MM.1S (cell line): ENCODE measurements at regions not wholly inside any gene's neighbourhood (a gene's known extent, or its start where the extent isn't known, plus 50 kb on each side); places are given as distances from the start of the nearest gene placed in this dataset.
"Not testable (repeated sequence)": the region's sequence is repeated elsewhere in the genome, so short reads cannot be mapped to it uniquely, and the experiment has no call there.

ENCODE experiments used
- DNase-seq: peaks from one replicate; pipeline ENCODE4 v3.0.0-alpha.2; 2015
- H2AFZ ChIP-seq: fragments of 300-600 bp; sonication (generic); 2 replicates; pipeline ENCODE4 v1.6.0; 2016; ENCODE audit warnings: antibody characterized with exemption, low read length
- H3F3A ChIP-seq: fragments of 300-600 bp; sonication (generic); 2 replicates; pipeline ENCODE4 v1.6.1; 2016; ENCODE audit warnings: mild to moderate bottlenecking, antibody characterized with exemption, low read length, moderate library complexity, mixed read lengths; ENCODE audit not compliant: insufficient read depth
- H3K27ac ChIP-seq: fragments of 300-600 bp; sonication (generic); 2 replicates; pipeline ENCODE4 v1.5.1; 2016; ENCODE audit warnings: mild to moderate bottlenecking, low read length
- H3K27me3 ChIP-seq: fragments of 300-600 bp; sonication (generic); replicated peaks from 2 replicates; pipeline ENCODE4 v1.6.0; 2016; ENCODE audit warnings: low read length; ENCODE audit not compliant: insufficient read depth
- H3K36me3 ChIP-seq: fragments of 300-600 bp; sonication (generic); replicated peaks from 2 replicates; pipeline ENCODE4 v1.6.1; 2016; ENCODE audit warnings: mild to moderate bottlenecking, low read length, mixed read lengths; ENCODE audit not compliant: insufficient read depth
- H3K4me1 ChIP-seq: fragments of 300-600 bp; sonication (generic); 2 replicates; pipeline ENCODE4 v1.6.1; 2016; ENCODE audit warnings: low read length, mixed read lengths
- H3K4me2 ChIP-seq: fragments of 300-600 bp; sonication (generic); 2 replicates; pipeline ENCODE4 v1.6.0; 2016; ENCODE audit warnings: low read depth, low read length
- H3K4me3 ChIP-seq: fragments of 300-600 bp; sonication (generic); 2 replicates; pipeline ENCODE4 v1.5.1; 2016; ENCODE audit warnings: low read length, mixed read lengths
- H3K79me2 ChIP-seq: fragments of 300-600 bp; sonication (generic); 2 replicates; pipeline ENCODE4 v1.6.1; 2016; ENCODE audit warnings: mixed run types, low read length, mixed read lengths
- H3K9ac ChIP-seq: fragments of 300-600 bp; sonication (generic); 2 replicates; pipeline ENCODE4 v1.6.1; 2016; ENCODE audit warnings: low read length, mixed read lengths
- H3K9me2 ChIP-seq: fragments of 300-600 bp; sonication (generic); replicated peaks from 2 replicates; pipeline ENCODE4 v1.6.1; 2016; ENCODE audit warnings: mild to moderate bottlenecking, low read length, mixed read lengths; ENCODE audit not compliant: insufficient read depth
- H3K9me3 ChIP-seq: fragments of 300-600 bp; sonication (generic); replicated peaks from 2 replicates; pipeline ENCODE4 v1.6.1; 2016; ENCODE audit warnings: mild to moderate bottlenecking, low read length, mixed read lengths; ENCODE audit not compliant: insufficient read depth
- H4K20me1 ChIP-seq: fragments of 300-600 bp; sonication (generic); 2 replicates; pipeline ENCODE4 v1.6.1; 2016; ENCODE audit warnings: mild to moderate bottlenecking, low read length, moderate library complexity, mixed read lengths; ENCODE audit not compliant: insufficient read depth
- CTCF ChIP-seq: fragments of 300-600 bp; sonication (generic); IDR thresholded peaks from 2 replicates; pipeline ENCODE4 v1.5.1; 2016; ENCODE audit warnings: antibody characterized with exemption, low read length, mixed read lengths
- EZH2 ChIP-seq: fragments of 300-600 bp; sonication (generic); optimal IDR thresholded peaks from 2 replicates; pipeline ENCODE3; 2017; ENCODE audit warnings: low read depth, mild to moderate bottlenecking, antibody characterized with exemption, low read length, mixed read lengths
- EZH2phosphoT487 ChIP-seq: fragments of 300-600 bp; sonication (generic); IDR thresholded peaks from 2 replicates; pipeline ENCODE4 v1.6.1; 2018; ENCODE audit warnings: antibody characterized with exemption, low read length

DNA sequence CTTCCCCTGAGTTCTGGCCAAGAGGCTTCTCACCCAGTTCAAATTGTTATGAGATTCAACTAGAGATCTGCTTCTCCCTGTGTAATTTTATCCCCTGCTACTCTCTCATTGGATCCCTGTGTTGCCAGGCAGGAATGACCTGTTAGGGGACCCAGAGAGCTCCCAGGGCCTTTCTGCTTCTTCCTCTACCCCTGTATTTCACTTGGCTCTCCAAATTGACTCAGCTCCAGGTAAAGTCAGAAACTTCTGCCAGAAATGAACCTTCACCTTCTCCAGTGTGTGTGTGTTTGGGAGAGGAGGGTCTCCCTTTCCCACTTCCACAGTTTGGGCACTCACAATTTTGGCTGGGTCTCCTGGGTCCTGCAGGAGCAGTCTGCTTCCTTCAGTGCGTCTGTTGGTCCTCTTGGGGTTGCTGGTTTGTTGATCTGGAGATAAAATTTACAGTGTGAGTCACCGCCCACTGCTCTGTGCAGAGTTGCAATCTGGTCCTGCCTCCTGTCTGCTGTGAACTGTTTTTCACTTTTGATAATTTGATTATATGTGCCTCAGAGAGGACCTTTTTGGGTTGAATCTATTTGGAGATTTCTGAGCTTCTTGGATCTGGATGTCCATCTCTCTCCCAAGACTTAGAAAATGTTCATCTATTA is 112.4 kb upstream of the EDA2R start:
- no peaks in the 10 kb centered on the region for H3K9me3 ChIP-seq
- H3K79me2 ChIP-seq: no peaks in the 10 kb centered on the region
- H3K27me3 ChIP-seq: no peaks in the 10 kb centered on the region
- H3K36me3 ChIP-seq: no peaks in the 10 kb centered on the region
- DNase-seq: peak; percentile 32
- H3K4me3 ChIP-seq: no peak overlapping the region
- H3K27ac ChIP-seq: peak overlapping the region; percentile 70; the same call in 1 of the 2 replicates
- no peak for TF ChIP-seq EZH2phosphoT487
- TF ChIP-seq EZH2: no peak
- TF ChIP-seq CTCF: no peak
- H3K9me2 ChIP-seq: no peaks in the 10 kb centered on the region
- no peaks in the 10 kb centered on the region for H3F3A ChIP-seq
- no peaks in the 10 kb centered on the region for H4K20me1 ChIP-seq
- no peak overlapping the region; the same call in 1 of the 2 replicates for H3K9ac ChIP-seq
- H2AFZ ChIP-seq: peak overlapping the region; percentile 26; the same call in 1 of the 2 replicates
- H3K4me2 ChIP-seq: peak overlapping the region; percentile 19; the same call in 1 of the 2 replicates
- peaks cover 17% of the 10 kb centered on the region; the same call in 1 of the 2 replicates for H3K4me1 ChIP-seq

- not testable (repeated sequence) for DNase-seq, H2AFZ ChIP-seq, H3K4me2 ChIP-seq, H3K9ac ChIP-seq, H3K9me3 ChIP-seq, H3K27ac ChIP-seq, H3K36me3 ChIP-seq, H3K79me2 ChIP-seq, H3K27me3 ChIP-seq, H3K9me2 ChIP-seq, H3K4me3 ChIP-seq, H4K20me1 ChIP-seq, H3F3A ChIP-seq, H3K4me1 ChIP-seq
Observed at GRCh38 chrX:66744519-66744918, 105.6 kb upstream of the EDA2R start.

DNA sequence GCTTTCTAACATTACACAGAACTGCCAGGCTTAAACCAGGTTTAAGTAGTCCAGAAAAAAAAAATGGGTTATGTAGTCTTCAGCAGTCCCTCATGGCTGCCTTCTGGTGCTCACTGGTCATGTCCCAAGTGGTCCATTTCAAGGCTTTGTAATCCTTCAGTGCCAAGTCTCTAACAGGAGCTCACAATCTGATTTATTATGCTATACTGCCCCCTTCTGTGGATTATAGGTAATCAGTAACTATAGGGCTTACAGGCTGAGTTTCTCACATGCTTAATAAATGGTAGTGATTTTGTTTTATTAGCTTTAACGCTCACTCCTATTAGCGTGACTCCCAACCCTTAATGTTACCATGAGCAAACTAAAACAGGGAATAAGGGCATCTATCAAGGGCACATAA is 92.5 kb upstream of the EDA2R start:
- H3K9ac ChIP-seq: no peak overlapping the region

More for the DNA sequence above, 92.5 kb upstream of the EDA2R start:
- Histone ChIP-seq H3K27me3 (no peaks in the 10 kb centered on the region), H3K9me2 (no peaks in the 10 kb centered on the region), H2AFZ (no peak overlapping the region), H3K4me2 (no peak overlapping the region), H3K27ac (no peak overlapping the region), H3K36me3 (no peaks in the 10 kb centered on the region), H3F3A (no peaks in the 10 kb centered on the region), H3K79me2 (no peaks in the 10 kb centered on the region), H4K20me1 (no peaks in the 10 kb centered on the region), H3K4me1 (no peaks in the 10 kb centered on the region), H3K4me3 (no peak overlapping the region), H3K9me3 (no peaks in the 10 kb centered on the region)
- DNase-seq: peak; percentile 70
- TF ChIP-seq EZH2: no peak
- TF ChIP-seq EZH2phosphoT487: no peak
- peak; percentile 52 for TF ChIP-seq CTCF
